ENCODE measurements at regions not wholly inside any gene's neighbourhood (a gene's known extent, or its start where the extent isn't known, plus 50 kb on each side); places are given as distances from the start of the nearest gene placed in this dataset.

DNA sequence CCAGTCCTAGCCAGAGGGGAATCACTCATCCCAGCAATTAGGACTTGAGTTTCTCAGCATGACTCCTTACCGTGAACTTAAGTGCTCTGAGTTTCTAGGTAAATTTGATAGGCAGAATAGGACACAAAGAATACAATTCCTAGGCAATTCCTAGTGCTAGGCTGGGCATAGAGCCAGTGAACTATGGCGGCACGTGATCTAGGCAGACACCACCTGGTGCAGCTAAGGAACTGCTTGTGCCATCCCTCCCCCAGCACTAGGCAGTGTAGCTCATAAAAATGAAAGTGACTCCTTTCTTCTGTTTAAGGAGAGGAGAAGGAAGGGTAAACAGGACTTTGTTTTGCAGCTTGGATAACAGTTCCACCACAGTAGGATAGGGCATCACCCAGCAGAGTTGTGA lies 736.3 kb upstream of the PCDH7 start:
- TF ChIP-seq, protein P1, sequence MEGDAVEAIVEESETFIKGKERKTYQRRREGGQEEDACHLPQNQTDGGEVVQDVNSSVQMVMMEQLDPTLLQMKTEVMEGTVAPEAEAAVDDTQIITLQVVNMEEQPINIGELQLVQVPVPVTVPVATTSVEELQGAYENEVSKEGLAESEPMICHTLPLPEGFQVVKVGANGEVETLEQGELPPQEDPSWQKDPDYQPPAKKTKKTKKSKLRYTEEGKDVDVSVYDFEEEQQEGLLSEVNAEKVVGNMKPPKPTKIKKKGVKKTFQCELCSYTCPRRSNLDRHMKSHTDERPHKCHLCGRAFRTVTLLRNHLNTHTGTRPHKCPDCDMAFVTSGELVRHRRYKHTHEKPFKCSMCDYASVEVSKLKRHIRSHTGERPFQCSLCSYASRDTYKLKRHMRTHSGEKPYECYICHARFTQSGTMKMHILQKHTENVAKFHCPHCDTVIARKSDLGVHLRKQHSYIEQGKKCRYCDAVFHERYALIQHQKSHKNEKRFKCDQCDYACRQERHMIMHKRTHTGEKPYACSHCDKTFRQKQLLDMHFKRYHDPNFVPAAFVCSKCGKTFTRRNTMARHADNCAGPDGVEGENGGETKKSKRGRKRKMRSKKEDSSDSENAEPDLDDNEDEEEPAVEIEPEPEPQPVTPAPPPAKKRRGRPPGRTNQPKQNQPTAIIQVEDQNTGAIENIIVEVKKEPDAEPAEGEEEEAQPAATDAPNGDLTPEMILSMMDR (conservative IDR thresholded peaks at IDR 0.05): no peak
- no peak for TF ChIP-seq EZH2 (IDR thresholded peaks at IDR 0.05; ENCODE audit: low read depth)
